ENCODE measurements at regions not wholly inside any gene's neighbourhood (a gene's known extent, or its start where the extent isn't known, plus 50 kb on each side); places are given as distances from the start of the nearest gene placed in this dataset.
A peak's percentile ranks its signal among the peaks of the same experiment; 100 is the strongest.

- H3K27me3 ChIP-seq (replicated peaks; ENCODE audit: control insufficient read depth, insufficient read depth, low read length), result no peaks in the 10 kb centered on the region
- no peak for TF ChIP-seq CTCF (IDR thresholded peaks at IDR 0.05; ENCODE audit: insufficient read depth in 1 of 2, low read depth in 1 of 2, low read length in 1 of 2, severe bottlenecking in 1 of 2, unreplicated experiment in 1 of 2)
- Mint-ChIP-seq H3K4me1 (ENCODE audit: low read depth, unreplicated experiment) (peaks cover 16% of the 10 kb centered on the region), H3K27me3 (ENCODE audit: insufficient read depth, unreplicated experiment) (no peaks in the 10 kb centered on the region), H3K9me3 (ENCODE audit: unreplicated experiment) (peaks cover 25% of the 10 kb centered on the region), H3K36me3 (ENCODE audit: insufficient read depth, unreplicated experiment) (no peaks in the 10 kb centered on the region), H3K4me3 (ENCODE audit: unreplicated experiment) (no peak overlapping the region), H3K27ac (ENCODE audit: unreplicated experiment) (no peak overlapping the region)
- ChIA-PET POLR2A (no interaction called here), CTCF (no interaction called here)
- H3K4me3 ChIP-seq (ENCODE audit: low read depth, low read length), result no peak overlapping the region
- H3K9me3 ChIP-seq, result peaks cover 22% of the 10 kb centered on the region
- peaks cover 16% of the 10 kb centered on the region for H3K4me1 ChIP-seq
- no TSS peak for BruUV-seq (replicated peaks)
- no peaks in the 10 kb centered on the region for H3K36me3 ChIP-seq (ENCODE audit: control insufficient read depth, insufficient read depth, low read length)
- no peak for DNase-seq
- intact Hi-C loops (cut with micrococcal nuclease; ENCODE audit: unreplicated experiment), result no loop called here
Measured at GRCh38 chr2:188824125-188824524, 150.0 kb upstream of the COL3A1 start.

GRCh38 chr2:188833331-188833730, 140.8 kb upstream of the COL3A1 start:
- peaks cover 30% of the 10 kb centered on the region for H3K9me3 Mint-ChIP-seq (ENCODE audit: unreplicated experiment)
- no TSS peak for BruUV-seq (replicated peaks)
- H3K4me3 Mint-ChIP-seq (ENCODE audit: unreplicated experiment), result no peak overlapping the region
- H3K27me3 Mint-ChIP-seq (ENCODE audit: insufficient read depth, unreplicated experiment), result no peaks in the 10 kb centered on the region
- peak overlapping the region; percentile 33 for H3K27ac Mint-ChIP-seq (ENCODE audit: unreplicated experiment)
- H3K4me3 ChIP-seq (ENCODE audit: low read depth, low read length), result no peak overlapping the region
- H3K36me3 ChIP-seq (ENCODE audit: control insufficient read depth, insufficient read depth, low read length), result no peaks in the 10 kb centered on the region
- intact Hi-C loops (cut with micrococcal nuclease; ENCODE audit: unreplicated experiment), result no loop called here
- H3K36me3 Mint-ChIP-seq (ENCODE audit: insufficient read depth, unreplicated experiment), result no peaks in the 10 kb centered on the region
- peaks cover 15% of the 10 kb centered on the region for H3K9me3 ChIP-seq
- TF ChIP-seq CTCF (IDR thresholded peaks at IDR 0.05; ENCODE audit: insufficient read depth in 1 of 2, low read depth in 1 of 2, low read length in 1 of 2, severe bottlenecking in 1 of 2, unreplicated experiment in 1 of 2), result no peak
- no peaks in the 10 kb centered on the region for H3K4me1 ChIP-seq
- H3K4me1 Mint-ChIP-seq (ENCODE audit: low read depth, unreplicated experiment), result no peaks in the 10 kb centered on the region
- DNase-seq, result no peak
- no peaks in the 10 kb centered on the region for H3K27me3 ChIP-seq (replicated peaks; ENCODE audit: control insufficient read depth, insufficient read depth, low read length)
- ChIA-PET CTCF (no interaction called here), POLR2A (no interaction called here)

GRCh38 chr2:188833799-188834198, 140.4 kb upstream of the COL3A1 start:
- BruUV-seq (replicated peaks), result no TSS peak
- intact Hi-C loops (cut with micrococcal nuclease; ENCODE audit: unreplicated experiment), result no loop called here
- Mint-ChIP-seq H3K4me1 (ENCODE audit: low read depth, unreplicated experiment) (no peaks in the 10 kb centered on the region), H3K4me3 (ENCODE audit: unreplicated experiment) (no peak overlapping the region), H3K36me3 (ENCODE audit: insufficient read depth, unreplicated experiment) (no peaks in the 10 kb centered on the region), H3K27ac (ENCODE audit: unreplicated experiment) (peak overlapping the region; percentile 33), H3K9me3 (ENCODE audit: unreplicated experiment) (peaks cover 30% of the 10 kb centered on the region), H3K27me3 (ENCODE audit: insufficient read depth, unreplicated experiment) (no peaks in the 10 kb centered on the region)
- POLR2A ChIA-PET, result no interaction called here
- Histone ChIP-seq H3K9me3 (peaks cover 17% of the 10 kb centered on the region), H3K27me3 (replicated peaks; ENCODE audit: control insufficient read depth, insufficient read depth, low read length) (no peaks in the 10 kb centered on the region), H3K4me1 (no peaks in the 10 kb centered on the region), H3K36me3 (ENCODE audit: control insufficient read depth, insufficient read depth, low read length) (no peaks in the 10 kb centered on the region), H3K4me3 (ENCODE audit: low read depth, low read length) (no peak overlapping the region)
- DNase-seq, result no peak
- CTCF ChIA-PET, result no interaction called here
- no peak for TF ChIP-seq CTCF (IDR thresholded peaks at IDR 0.05; ENCODE audit: insufficient read depth in 1 of 2, low read depth in 1 of 2, low read length in 1 of 2, severe bottlenecking in 1 of 2, unreplicated experiment in 1 of 2)

All from Caco-2 (cell line).